ENCODE measurements at regions not wholly inside any gene's neighbourhood (a gene's known extent, or its start where the extent isn't known, plus 50 kb on each side); places are given as distances from the start of the nearest gene placed in this dataset.
"Not testable (repeated sequence)": the region's sequence is repeated elsewhere in the genome, so short reads cannot be mapped to it uniquely, and the experiment has no call there.

GRCh38 chrX:150086371-150086770, 148.1 kb upstream of the EOLA2 start:
- TF ChIP-seq CTCF (IDR thresholded peaks at IDR 0.05; ENCODE audit: insufficient read depth, low read depth, low read length, missing control alignments) = no peak

GRCh38 chrX:150087612-150088011, 149.3 kb upstream of the EOLA2 start:
- DNase-seq (ENCODE audit: low read depth) = no peak
- TF ChIP-seq CTCF (IDR thresholded peaks at IDR 0.05; ENCODE audit: insufficient read depth, low read depth, low read length, missing control alignments) = no peak
- no peak overlapping the region for H3K4me3 ChIP-seq (ENCODE audit: low read length)

More at GRCh38 chrX:150086371-150086770, 148.1 kb upstream of the EOLA2 start:
- no peak for DNase-seq (ENCODE audit: low read depth)
- H3K4me3 ChIP-seq (ENCODE audit: low read length) = no peak overlapping the region

- no peak overlapping the region for H3K4me3 ChIP-seq (ENCODE audit: low read length)
- no peak for DNase-seq (ENCODE audit: low read depth)
- no peak for TF ChIP-seq CTCF (IDR thresholded peaks at IDR 0.05; ENCODE audit: insufficient read depth, low read depth, low read length, missing control alignments)
Observed at GRCh38 chrX:150088042-150088441, 149.8 kb upstream of the EOLA2 start.

GRCh38 chrX:150088766-150089518, 150.7 kb upstream of the EOLA2 start:
- DNase-seq (ENCODE audit: low read depth) = no peak
- no peak for TF ChIP-seq CTCF (IDR thresholded peaks at IDR 0.05; ENCODE audit: insufficient read depth, low read depth, low read length, missing control alignments)
- no peak overlapping the region for H3K4me3 ChIP-seq (ENCODE audit: low read length)

- not testable (repeated sequence) for DNase-seq (ENCODE audit: low read depth); H3K4me3 ChIP-seq (ENCODE audit: low read length)
Observed at GRCh38 chrX:150091300-150091699, 153.0 kb upstream of the EOLA2 start.

GRCh38 chrX:150092549-150092948, 154.3 kb upstream of the EOLA2 start:
- DNase-seq (ENCODE audit: low read depth) = no peak
- no peak for TF ChIP-seq CTCF (IDR thresholded peaks at IDR 0.05; ENCODE audit: insufficient read depth, low read depth, low read length, missing control alignments)
- no peak overlapping the region for H3K4me3 ChIP-seq (ENCODE audit: low read length)

- DNase-seq (ENCODE audit: low read depth) = no peak
- H3K4me3 ChIP-seq (ENCODE audit: low read length) = no peak overlapping the region
- TF ChIP-seq CTCF (IDR thresholded peaks at IDR 0.05; ENCODE audit: insufficient read depth, low read depth, low read length, missing control alignments) = no peak
Observed at GRCh38 chrX:150094375-150094774, 156.1 kb upstream of the EOLA2 start.

All from epithelial cell of esophagus (primary cell).